NCI-H1092 treated with DMSO at 0.1 percent for 48 hours (cell line): ENCODE measurements at regions not wholly inside any gene's neighbourhood (a gene's known extent, or its start where the extent isn't known, plus 50 kb on each side); places are given as distances from the start of the nearest gene placed in this dataset.
"Not testable (repeated sequence)": the region's sequence is repeated elsewhere in the genome, so short reads cannot be mapped to it uniquely, and the experiment has no call there.

ENCODE experiments used
- DNase-seq: peaks from one replicate; lab custom pipeline; 2025; lab: John Stamatoyannopoulos, UW

DNA sequence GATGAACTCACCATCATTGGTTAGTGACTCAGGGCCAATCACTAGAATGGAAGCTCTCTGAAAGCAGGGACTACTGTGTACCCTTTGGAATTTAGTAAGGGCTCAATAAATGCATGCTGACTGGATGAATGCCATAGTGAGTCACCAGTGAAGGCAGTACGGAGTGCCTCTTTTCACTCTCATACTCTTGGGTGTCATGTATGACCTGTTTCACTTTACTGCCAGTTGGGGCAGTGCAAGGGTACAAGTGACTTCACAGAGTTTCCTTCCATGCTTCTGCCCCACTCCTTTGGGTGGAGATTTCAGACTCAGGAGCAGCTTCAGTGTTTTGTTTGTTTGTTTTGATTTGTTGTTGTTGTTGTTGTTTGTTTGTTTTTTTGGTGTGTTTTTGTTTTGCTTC is 57.7 kb downstream of the SOX3 start:
- DNase-seq: no peak

DNA sequence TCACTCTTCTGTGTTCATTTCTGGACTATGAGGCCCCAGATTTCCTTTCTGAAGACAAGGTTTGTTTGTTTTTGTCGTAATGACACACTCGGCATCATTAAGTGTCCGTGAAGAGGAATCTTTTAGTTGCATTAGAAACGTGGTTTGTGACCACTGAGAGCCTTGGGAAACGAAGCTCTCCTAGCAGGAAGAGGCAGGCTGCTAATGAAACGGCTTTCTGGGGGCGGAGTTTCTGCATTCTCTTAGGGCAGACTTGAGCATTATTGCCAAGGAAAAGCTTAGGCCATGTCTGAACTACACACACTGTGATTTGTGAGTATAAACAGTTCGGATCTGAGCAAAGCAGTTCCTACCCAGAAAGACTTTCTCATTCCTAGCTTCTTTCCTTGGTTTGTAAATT is 64.0 kb downstream of the SOX3 start:
- DNase-seq: no peak

DNA sequence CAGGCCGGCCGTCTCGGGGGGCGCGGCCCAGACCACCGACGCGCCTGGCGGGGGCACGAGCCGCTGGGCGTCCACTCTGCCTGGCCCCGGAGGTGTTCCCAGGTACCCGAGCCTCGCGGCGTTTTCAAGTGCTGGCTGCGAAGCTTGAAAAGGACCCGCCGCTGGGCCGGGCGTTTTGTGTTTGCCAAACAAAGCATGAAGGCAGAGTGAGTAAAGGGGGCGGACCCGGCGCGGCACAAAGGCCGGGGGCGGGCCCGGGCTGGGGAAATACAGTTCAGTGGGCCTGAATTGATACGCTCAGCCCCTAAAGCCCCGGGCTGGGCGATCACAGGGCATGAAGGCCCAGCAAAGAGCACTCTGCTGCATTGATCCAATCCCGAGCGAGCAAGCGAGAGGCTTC is 65.4 kb downstream of the SOX3 start:
- no peak for DNase-seq

- DNase-seq: no peak
Observed at GRCh38 chrX:140434347-140434746, 70.5 kb downstream of the SOX3 start.

- no peak for DNase-seq
Observed at GRCh38 chrX:140433582-140433981, 71.3 kb downstream of the SOX3 start.

GRCh38 chrX:140432346-140433175 is 72.3 kb downstream of the SOX3 start:
- DNase-seq: no peak

GRCh38 chrX:140431521-140431920 is 73.3 kb downstream of the SOX3 start:
- DNase-seq: no peak

GRCh38 chrX:140425712-140426395 is 79.0 kb downstream of the SOX3 start:
- DNase-seq: no peak

DNA sequence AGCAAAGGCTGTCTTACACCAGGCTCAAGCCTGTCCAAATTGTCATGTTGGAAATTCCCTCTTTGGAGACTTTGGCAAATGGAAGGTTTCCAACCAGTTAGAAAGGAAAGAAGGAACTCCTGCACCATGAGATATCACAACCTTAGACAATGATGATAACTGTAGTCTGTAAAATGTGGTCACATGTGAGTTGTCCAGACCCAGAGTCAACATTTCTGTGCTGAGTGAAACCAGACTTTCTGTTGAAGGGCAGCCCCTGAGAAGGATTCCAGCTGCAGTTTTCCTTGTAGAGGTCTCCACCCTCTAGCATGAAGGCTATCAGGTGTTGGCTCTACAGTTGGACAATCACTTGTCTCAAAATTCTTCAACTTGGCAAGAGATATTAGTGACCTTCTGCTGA is 82.4 kb downstream of the SOX3 start:
- DNase-seq: no peak

GRCh38 chrX:140402131-140402530 is 102.7 kb downstream of the SOX3 start:
- not testable (repeated sequence) for DNase-seq

DNA sequence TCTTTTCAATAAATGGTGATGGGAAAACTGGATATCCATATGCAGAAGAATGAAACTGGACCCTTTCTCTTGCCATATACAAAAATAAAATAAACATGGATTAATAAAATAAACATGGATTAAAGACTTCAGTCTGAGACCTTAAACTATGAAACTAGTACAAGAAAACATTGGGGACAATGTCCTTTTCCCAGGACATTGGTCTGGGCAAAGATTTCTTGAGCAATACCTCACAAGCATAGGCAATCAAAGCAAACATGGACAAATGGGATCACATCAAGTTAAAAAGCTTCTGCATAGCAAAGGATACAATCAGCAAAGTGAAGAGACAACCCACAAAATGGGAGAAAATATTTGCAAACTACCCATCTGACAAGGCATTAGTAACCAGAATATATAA is 108.5 kb downstream of the SOX3 start:
- not testable (repeated sequence) for DNase-seq

DNA sequence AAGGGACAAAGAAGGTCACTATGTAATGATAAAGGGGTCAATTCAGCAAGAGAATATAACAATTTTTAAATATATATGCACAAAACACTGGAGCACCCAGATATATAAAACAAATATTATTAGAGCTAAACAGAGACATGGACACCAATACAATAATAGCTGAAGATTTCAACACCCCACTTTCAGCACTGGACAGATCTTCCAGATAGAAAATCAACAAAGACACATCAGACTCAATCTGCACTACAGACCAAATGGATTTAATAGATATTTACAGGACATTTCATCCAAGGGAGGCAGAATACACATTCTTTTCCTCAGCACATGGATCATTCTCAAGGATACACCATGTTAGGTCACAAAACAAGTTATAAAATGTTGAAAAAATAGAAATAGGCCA is 111.4 kb downstream of the SOX3 start:
- DNase-seq: no peak

DNA sequence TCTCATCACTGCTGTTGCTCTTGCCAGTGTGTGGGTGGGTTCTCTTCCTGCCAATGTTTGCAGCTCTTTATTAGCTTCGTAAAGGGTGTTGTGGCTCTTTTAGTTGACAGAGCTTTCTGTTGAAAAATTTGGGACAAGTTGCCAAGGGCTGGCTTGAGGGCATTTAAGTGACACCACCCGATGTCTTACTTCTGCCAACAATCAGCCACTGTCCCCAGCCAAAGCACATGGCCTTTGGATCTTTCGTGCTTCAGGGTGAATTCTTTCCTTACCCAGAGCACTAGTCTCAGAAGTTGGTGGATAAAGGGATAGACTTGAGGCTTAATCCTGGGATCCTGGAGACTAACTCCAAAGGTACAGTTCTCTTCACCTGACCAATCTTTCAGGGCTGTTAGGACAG is 113.6 kb downstream of the SOX3 start:
- no peak for DNase-seq

DNA sequence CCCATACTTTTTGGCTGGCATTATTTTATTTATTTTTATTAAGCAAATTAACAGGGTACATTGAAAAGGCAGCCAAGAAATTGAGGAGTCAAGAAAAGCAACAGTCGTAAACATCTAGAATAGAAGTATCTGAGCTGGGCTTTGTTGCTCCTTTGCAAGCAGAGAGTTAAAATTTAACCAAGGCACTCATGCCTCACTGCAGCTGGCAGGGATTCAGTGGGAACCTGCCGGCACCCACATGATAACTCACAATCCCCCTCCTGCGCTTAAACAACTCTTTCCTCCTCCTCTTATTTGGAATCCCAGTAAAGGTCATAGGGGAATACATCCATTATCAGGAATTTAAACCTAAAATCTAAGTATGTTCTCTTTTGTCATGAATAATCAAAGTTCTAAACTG is 115.5 kb downstream of the SOX3 start:
- no peak for DNase-seq

GRCh38 chrX:140362861-140363260 is 142.0 kb downstream of the SOX3 start:
- DNase-seq: no peak

GRCh38 chrX:140360924-140361323 is 143.9 kb downstream of the SOX3 start:
- no peak for DNase-seq

GRCh38 chrX:140360284-140360683 is 144.6 kb downstream of the SOX3 start:
- no peak for DNase-seq

DNA sequence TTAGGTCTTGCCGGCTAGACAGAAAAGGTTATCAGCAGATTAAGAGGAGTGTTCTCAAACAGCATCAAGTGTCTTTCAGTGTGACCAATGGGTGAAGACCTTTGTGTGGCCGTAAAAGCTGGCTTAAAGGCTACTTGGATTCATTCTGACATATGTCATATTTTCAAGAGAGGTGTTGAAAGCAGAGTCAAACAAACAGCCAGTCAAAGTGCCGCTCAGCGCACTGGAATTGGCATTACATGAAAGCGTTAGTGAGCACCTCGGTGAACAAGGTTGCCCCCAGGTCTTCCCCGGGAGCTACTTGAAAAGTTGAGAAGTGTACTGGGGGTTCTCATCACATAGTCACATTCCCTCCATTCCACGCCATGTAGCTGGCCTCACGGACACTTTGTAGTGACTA is 148.9 kb downstream of the SOX3 start:
- no peak for DNase-seq

DNA sequence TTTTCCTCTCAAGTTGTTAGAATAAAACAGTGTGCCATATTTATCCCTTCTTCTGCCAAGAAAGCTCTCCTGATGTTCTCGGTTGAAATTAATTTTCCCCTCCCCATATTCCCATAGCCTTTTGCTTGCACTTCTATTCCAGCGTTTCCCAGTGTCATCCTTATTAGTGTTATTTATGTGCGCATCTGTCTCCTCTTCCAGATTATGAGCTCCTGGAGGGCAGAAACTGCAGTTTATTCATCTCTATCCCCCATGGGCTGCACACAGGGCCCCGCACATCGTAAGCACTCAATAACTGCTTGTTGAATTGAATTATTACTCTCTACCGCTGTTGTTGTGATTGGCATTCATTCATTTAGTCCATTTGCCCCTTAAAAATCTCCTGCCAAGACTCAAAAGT is 149.4 kb downstream of the SOX3 start:
- DNase-seq: no peak

DNA sequence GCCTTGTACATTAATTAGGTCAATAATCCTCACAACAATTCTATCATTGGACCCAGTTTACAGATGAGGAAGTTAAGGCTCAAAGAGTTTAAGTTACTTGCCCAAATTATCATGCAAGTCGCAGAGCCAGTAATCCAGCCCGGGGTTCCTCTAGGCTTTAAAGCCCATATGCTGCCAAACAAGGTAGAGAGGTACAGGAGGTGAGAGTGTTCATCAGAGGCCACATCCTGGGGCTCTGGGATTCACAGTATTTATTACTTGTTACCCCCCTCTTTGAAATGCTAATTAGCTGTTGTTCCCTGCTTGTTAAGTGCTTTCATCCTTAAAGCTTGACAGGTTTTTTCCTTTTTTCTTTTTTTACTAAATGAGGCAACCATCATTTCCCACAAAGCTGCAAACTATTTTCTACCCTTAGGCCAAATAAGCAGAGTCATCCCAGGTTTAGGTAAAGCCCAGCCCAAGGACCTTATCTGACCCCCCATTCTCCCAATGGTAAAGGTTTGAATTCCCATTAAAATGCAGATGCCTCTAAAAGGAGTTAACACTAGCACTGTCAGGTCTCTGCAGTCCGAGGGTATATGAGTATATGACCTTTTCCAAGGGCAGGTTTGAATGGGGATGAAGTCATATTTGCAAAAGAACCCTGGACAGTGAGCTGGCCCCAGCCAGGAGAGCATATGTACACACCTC is 150.3 kb downstream of the SOX3 start:
- no peak for DNase-seq

DNA sequence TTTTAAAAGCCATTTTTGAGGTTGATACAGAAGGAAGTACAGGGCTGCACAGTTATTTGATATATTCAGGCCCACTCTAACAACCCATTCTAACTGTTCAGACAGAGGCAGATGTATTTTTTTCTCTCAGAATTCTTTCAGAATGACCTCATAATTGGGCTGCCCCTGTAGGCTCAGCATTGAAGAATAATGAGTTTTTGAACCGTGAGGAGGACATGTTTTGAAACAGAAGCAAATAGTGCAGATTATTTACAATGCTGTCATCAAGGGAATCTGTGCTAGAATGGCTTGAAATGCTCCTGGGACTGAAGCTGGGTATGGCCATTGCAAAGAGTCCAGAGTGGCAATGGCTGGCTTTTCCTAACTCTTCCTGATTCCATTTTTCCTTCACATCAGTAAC is 158.1 kb downstream of the SOX3 start:
- DNase-seq: no peak

- no peak for DNase-seq
Observed at GRCh38 chrX:140343226-140343868, 161.5 kb downstream of the SOX3 start.

DNA sequence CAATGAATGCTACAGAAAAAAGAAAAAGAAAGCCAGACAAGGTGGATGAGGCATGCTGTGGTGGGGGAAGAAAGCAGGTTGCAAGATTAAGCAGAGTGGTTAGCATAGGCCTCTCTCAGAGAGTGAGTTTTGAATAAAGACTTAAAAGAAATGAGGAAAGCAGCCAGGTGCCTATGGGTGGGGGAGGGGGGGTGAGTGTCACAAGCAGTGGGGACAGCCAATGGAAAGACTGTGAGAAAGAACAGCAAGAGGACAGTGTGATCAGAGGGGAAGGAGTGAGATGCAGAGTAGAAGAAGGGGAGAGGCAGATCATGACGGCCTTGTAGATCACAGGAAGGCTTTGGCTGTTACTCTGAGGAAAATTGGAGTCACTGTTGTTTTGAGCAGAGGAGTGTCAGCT is 162.5 kb downstream of the SOX3 start:
- no peak for DNase-seq
